ENCODE measurements at regions not wholly inside any gene's neighbourhood (a gene's known extent, or its start where the extent isn't known, plus 50 kb on each side); places are given as distances from the start of the nearest gene placed in this dataset.

GRCh38 chr9:103372828-103373227 is 377.7 kb downstream of the CYLC2 start:
- intact Hi-C loops (cut with micrococcal nuclease) = no loop called here
- Histone ChIP-seq H3K36me3 (ENCODE audit: control insufficient read depth in 1 of 2, insufficient read depth in 2 of 2, low read length in 2 of 2) (no peaks in the 10 kb centered on the region), H4K20me1 (ENCODE audit: insufficient read depth) (no peaks in the 10 kb centered on the region), H3K9me2 (ENCODE audit: insufficient read depth) (no peaks in the 10 kb centered on the region), H3K4me1 (ENCODE audit: control insufficient read depth in 1 of 2, insufficient read depth in 2 of 2, low read length in 2 of 2) (no peaks in the 10 kb centered on the region), H3K9me3 (ENCODE audit: control insufficient read depth in 1 of 2, insufficient read depth in 1 of 2, low read depth in 1 of 2, low read length in 2 of 2) (peaks cover 11 to 12% of the 10 kb centered on the region in 2 experiments; a peak in 3 of 4 replicates), H3K4me3 (replicated peaks in 1 of 2; ENCODE audit: low read depth in 1 of 2, low read length in 2 of 2) (no peak overlapping the region), H3K27me3 (ENCODE audit: insufficient read depth, low read length) (no peaks in the 10 kb centered on the region), H3K79me2 (ENCODE audit: insufficient read depth, low read length) (no peaks in the 10 kb centered on the region), H2AFZ (ENCODE audit: low read depth, low read length, poor library complexity, severe bottlenecking) (no peak overlapping the region), H3K9ac (ENCODE audit: low read length) (no peak overlapping the region), H3K27ac (ENCODE audit: low read depth, low read length) (no peak overlapping the region), H3K4me2 (ENCODE audit: low read length) (no peak overlapping the region)
- DNase-seq (ENCODE audit: low read depth, low spot score) = no peak
- POLR2A ChIA-PET = no interaction called here
- ATAC-seq = no peak
- RAD21 ChIA-PET (ENCODE audit: low non-redundant PET in 1 of 2, low total read pairs in 2 of 2, uncharacterized antibody in 2 of 2, unreplicated experiment in 2 of 2) = no interaction called here
- CTCF ChIA-PET = no interaction called here
- no TSS peak for BruUV-seq (replicated peaks)
- TF ChIP-seq ZFX (IDR thresholded peaks at IDR 0.05) = no peak
- no peak for TF ChIP-seq EGR1 (IDR thresholded peaks at IDR 0.05; ENCODE audit: low read depth)

GRCh38 chr9:103377667-103378066 is 382.5 kb downstream of the CYLC2 start:
- H3K9me2 ChIP-seq (ENCODE audit: insufficient read depth) = no peaks in the 10 kb centered on the region
- CTCF ChIA-PET = no interaction called here
- H3K9me3 ChIP-seq (ENCODE audit: control insufficient read depth in 1 of 2, insufficient read depth in 1 of 2, low read depth in 1 of 2, low read length in 2 of 2) = peaks cover 5 to 15% of the 10 kb centered on the region in 2 experiments; a peak in 3 of 4 replicates
- no TSS peak for BruUV-seq (replicated peaks)
- H2AFZ ChIP-seq (ENCODE audit: low read depth, low read length, poor library complexity, severe bottlenecking) = no peak overlapping the region
- H3K4me1 ChIP-seq (ENCODE audit: control insufficient read depth in 1 of 2, insufficient read depth in 2 of 2, low read length in 2 of 2) = no peaks in the 10 kb centered on the region
- H3K4me3 ChIP-seq (replicated peaks in 1 of 2; ENCODE audit: low read depth in 1 of 2, low read length in 2 of 2) = no peak overlapping the region
- H3K27me3 ChIP-seq (ENCODE audit: insufficient read depth, low read length) = no peaks in the 10 kb centered on the region
- no peak overlapping the region for H3K27ac ChIP-seq (ENCODE audit: low read depth, low read length)
- ATAC-seq (no peak), DNase-seq (ENCODE audit: low read depth, low spot score) (no peak)
- H3K9ac ChIP-seq (ENCODE audit: low read length) = no peak overlapping the region
- intact Hi-C loops (cut with micrococcal nuclease) = no loop called here
- POLR2A ChIA-PET = no interaction called here
- H3K4me2 ChIP-seq (ENCODE audit: low read length) = no peak overlapping the region
- no peaks in the 10 kb centered on the region for H3K36me3 ChIP-seq (ENCODE audit: control insufficient read depth in 1 of 2, insufficient read depth in 2 of 2, low read length in 2 of 2)
- RAD21 ChIA-PET (ENCODE audit: low non-redundant PET in 1 of 2, low total read pairs in 2 of 2, uncharacterized antibody in 2 of 2, unreplicated experiment in 2 of 2) = no interaction called here
- no peaks in the 10 kb centered on the region for H3K79me2 ChIP-seq (ENCODE audit: insufficient read depth, low read length)
- no peaks in the 10 kb centered on the region for H4K20me1 ChIP-seq (ENCODE audit: insufficient read depth)
- TF ChIP-seq ZNF274 (IDR thresholded peaks at IDR 0.05; ENCODE audit: low read depth, low read length) (no peak), TCF7L2 (IDR thresholded peaks at IDR 0.05; ENCODE audit: borderline replicate concordance, extremely low read depth, insufficient read depth, insufficient read length) (no peak), EZH2 (IDR thresholded peaks at IDR 0.05) (no peak), YY1 (IDR thresholded peaks at IDR 0.05; ENCODE audit: extremely low read depth, insufficient replicate concordance, low read depth, low read length) (no peak), EZH2phosphoT487 (IDR thresholded peaks at IDR 0.05; ENCODE audit: borderline replicate concordance) (no peak), MAX (IDR thresholded peaks at IDR 0.05) (no peak), ZFX (IDR thresholded peaks at IDR 0.05) (no peak), RAD21 (IDR thresholded peaks at IDR 0.05; ENCODE audit: low read depth) (no peak), FOSL1 (IDR thresholded peaks at IDR 0.05; ENCODE audit: low read depth) (no peak), POLR2A (IDR thresholded peaks at IDR 0.05; ENCODE audit: borderline replicate concordance, extremely low read depth, insufficient read depth, insufficient read length) (no peak), POLR2AphosphoS5 (IDR thresholded peaks at IDR 0.05; ENCODE audit: low read depth, low read length) (no peak), CEBPB (IDR thresholded peaks at IDR 0.05; ENCODE audit: low read depth) (no peak), ATF3 (IDR thresholded peaks at IDR 0.05) (no peak), ZBTB33 (IDR thresholded peaks at IDR 0.05; ENCODE audit: extremely low read depth, insufficient replicate concordance, low read length) (no peak), CBX3 (IDR thresholded peaks at IDR 0.05; ENCODE audit: low read depth) (no peak), SIN3A (IDR thresholded peaks at IDR 0.05; ENCODE audit: low read depth) (no peak), ELF1 (IDR thresholded peaks at IDR 0.05; ENCODE audit: borderline replicate concordance, low read depth) (no peak), JUND (IDR thresholded peaks at IDR 0.05) (no peak), CTCF (IDR thresholded peaks at IDR 0.05 in 2 of 3, conservative IDR thresholded peaks at IDR 0.05 in 1 of 3; ENCODE audit: borderline replicate concordance in 1 of 3, insufficient read depth in 1 of 3, low read depth in 2 of 3, low read length in 2 of 3) (no peak)
